ENCODE measurements at regions not wholly inside any gene's neighbourhood (a gene's known extent, or its start where the extent isn't known, plus 50 kb on each side); places are given as distances from the start of the nearest gene placed in this dataset.

- TF ChIP-seq CTCF (conservative IDR thresholded peaks at IDR 0.05; ENCODE audit: low read length) (no peak), EZH2phosphoT487 (IDR thresholded peaks at IDR 0.05; ENCODE audit: borderline replicate concordance, low read depth, low read length) (no peak)
These were observed 148.2 kb upstream of the LMNTD1 start for GRCh38 chr12:25701290-25701689.
